ENCODE measurements at regions not wholly inside any gene's neighbourhood (a gene's known extent, or its start where the extent isn't known, plus 50 kb on each side); places are given as distances from the start of the nearest gene placed in this dataset.

DNA sequence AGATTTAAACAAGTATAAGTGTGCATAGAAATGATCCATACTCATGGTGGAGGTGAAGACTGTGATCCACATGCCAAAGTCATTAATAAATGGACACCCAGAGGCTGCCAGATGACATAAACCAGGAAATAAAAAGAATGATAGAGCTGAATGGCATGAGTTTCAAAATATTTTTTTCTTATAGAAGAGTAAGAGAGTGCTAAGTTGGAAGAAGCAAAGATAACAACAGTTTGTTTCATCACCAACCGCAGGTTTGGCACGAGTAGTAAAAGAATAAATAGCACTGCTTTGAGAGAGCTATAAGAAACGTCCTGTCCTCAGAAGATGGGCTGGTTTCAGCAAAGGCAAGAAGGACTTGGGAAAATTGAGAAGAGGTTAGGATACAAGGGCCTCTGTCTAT is 246.9 kb downstream of the UBE3D start:
- TF ChIP-seq POLR2AphosphoS5 (IDR thresholded peaks at IDR 0.05) = no peak
- TF ChIP-seq POLR2A (IDR thresholded peaks at IDR 0.05) = no peak
- no peak for TF ChIP-seq EP300 (IDR thresholded peaks at IDR 0.05)
